HL-60 (cell line): ENCODE measurements at regions not wholly inside any gene's neighbourhood (a gene's known extent, or its start where the extent isn't known, plus 50 kb on each side); places are given as distances from the start of the nearest gene placed in this dataset.

ENCODE experiments used
- DNase-seq, 2 experiments: peaks; one replicate each; pipeline ENCODE4 v3.0.0-alpha.2; 2010 to 2020; ENCODE audit warnings: low read depth in 1 of 2, low spot score in 1 of 2
- H3K27ac ChIP-seq: fragments of 250-450 bp; sonication (Bioruptor Pico); replicated peaks from 2 replicates; pipeline ENCODE4 v1.5.1; 2020; ENCODE audit warnings: mild to moderate bottlenecking, moderate library complexity
- H3K27me3 ChIP-seq: fragments of 250-450 bp; sonication (Bioruptor Pico); 2 replicates; pipeline ENCODE4 v1.5.1; 2021; ENCODE audit warnings: mild to moderate bottlenecking, moderate library complexity; ENCODE audit not compliant: insufficient read depth, poor library complexity, severe bottlenecking
- H3K4me3 ChIP-seq: replicated peaks from 2 replicates; pipeline ENCODE4 v1.5.1; 2011; ENCODE audit warnings: mild to moderate bottlenecking, control low read depth, low read length; ENCODE audit not compliant: insufficient read depth
- CTCF ChIP-seq: IDR thresholded peaks from one replicate; pipeline ENCODE4 v1.5.1; 2011; ENCODE audit warnings: low read length, control low read depth, inconsistent platforms; ENCODE audit not compliant: insufficient read depth
- GABPA ChIP-seq: IDR thresholded peaks from 2 replicates; pipeline ENCODE4 v1.6.1; 2012; ENCODE audit warnings: low read depth
- POLR2AphosphoS5 ChIP-seq: IDR thresholded peaks from 2 replicates; pipeline ENCODE4 v1.6.1; 2012; ENCODE audit warnings: low read depth
- SPI1 ChIP-seq: IDR thresholded peaks from 2 replicates; pipeline ENCODE4 v1.6.1; 2012; ENCODE audit warnings: low read depth, mild to moderate bottlenecking, borderline replicate concordance
- TF ChIP-seq, protein P1 (sequence below): IDR thresholded peaks from 2 replicates; pipeline ENCODE4 v1.6.1; 2012; ENCODE audit warnings: low read depth; ENCODE audit not compliant: insufficient replicate concordance

DNA sequence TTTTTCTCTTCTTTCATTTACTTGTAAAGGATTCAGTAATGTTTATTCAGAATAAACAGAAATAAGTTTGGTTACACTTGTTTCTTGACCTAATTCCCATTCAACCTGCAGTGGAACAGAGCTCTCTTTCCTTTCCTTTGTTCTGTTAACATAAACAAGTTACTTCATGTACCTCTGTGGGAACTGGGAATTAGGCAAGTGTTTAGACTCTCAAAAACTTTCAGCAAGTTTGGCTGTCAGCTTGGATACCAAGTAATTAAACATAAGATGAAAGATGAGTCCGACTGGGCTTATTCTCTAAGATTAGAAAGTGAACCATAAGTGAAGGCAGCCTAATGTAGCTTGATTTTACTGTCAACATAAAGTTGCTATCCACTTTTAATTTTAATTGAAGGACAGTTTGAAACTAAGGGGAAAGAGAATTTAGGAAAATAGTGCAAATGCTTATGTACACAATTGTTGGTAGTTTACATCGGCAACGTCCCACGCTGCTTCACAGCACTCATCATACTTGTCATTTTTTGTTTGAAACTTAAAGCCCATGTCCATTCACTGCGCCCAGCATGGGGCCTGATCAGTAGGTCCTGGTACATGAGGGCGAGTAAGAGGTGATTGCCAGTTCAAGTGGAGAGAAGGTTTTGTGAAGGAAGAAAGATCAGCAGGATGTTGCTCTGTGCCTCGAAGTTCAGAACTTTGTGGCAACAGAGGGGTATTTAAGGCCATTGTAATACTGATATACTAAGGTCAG is 113.0 kb downstream of the PLEKHG1 start:
- no peak for DNase-seq
- Histone ChIP-seq H3K27ac (no peak overlapping the region), H3K27me3 (no peaks in the 10 kb centered on the region), H3K4me3 (no peak overlapping the region)
- TF ChIP-seq GABPA (no peak), CTCF (no peak), SPI1 (no peak)

DNA sequence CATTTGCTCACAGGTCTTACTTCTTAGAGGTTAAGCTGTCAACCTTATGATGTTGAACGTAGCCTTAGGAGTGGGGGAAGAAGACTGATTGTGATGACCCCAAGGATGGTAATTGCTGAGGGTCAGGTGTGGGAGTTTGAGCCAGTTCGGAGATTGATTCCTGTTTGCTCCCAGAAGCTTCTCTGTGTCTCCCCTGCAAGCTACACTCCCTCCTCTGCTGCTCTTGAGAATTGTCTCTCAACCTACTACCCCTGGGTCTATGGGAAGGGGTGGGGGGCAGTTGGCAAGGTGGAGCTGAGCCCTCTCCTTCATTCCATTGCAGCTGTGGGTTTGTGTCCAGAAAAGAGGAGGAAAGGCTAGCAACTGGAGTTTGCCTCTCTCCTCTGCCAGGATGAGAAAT is 113.8 kb downstream of the PLEKHG1 start:
- no peaks in the 10 kb centered on the region for H3K27me3 ChIP-seq
- H3K4me3 ChIP-seq: no peak overlapping the region
- no peak overlapping the region for H3K27ac ChIP-seq
- TF ChIP-seq, protein P1, sequence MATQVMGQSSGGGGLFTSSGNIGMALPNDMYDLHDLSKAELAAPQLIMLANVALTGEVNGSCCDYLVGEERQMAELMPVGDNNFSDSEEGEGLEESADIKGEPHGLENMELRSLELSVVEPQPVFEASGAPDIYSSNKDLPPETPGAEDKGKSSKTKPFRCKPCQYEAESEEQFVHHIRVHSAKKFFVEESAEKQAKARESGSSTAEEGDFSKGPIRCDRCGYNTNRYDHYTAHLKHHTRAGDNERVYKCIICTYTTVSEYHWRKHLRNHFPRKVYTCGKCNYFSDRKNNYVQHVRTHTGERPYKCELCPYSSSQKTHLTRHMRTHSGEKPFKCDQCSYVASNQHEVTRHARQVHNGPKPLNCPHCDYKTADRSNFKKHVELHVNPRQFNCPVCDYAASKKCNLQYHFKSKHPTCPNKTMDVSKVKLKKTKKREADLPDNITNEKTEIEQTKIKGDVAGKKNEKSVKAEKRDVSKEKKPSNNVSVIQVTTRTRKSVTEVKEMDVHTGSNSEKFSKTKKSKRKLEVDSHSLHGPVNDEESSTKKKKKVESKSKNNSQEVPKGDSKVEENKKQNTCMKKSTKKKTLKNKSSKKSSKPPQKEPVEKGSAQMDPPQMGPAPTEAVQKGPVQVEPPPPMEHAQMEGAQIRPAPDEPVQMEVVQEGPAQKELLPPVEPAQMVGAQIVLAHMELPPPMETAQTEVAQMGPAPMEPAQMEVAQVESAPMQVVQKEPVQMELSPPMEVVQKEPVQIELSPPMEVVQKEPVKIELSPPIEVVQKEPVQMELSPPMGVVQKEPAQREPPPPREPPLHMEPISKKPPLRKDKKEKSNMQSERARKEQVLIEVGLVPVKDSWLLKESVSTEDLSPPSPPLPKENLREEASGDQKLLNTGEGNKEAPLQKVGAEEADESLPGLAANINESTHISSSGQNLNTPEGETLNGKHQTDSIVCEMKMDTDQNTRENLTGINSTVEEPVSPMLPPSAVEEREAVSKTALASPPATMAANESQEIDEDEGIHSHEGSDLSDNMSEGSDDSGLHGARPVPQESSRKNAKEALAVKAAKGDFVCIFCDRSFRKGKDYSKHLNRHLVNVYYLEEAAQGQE: no peak
- TF ChIP-seq SPI1 (no peak), POLR2AphosphoS5 (no peak), GABPA (no peak), CTCF (no peak)
- no peak for DNase-seq

- no peak for DNase-seq
- no peak overlapping the region for H3K4me3 ChIP-seq
- no peak overlapping the region for H3K27ac ChIP-seq
- H3K27me3 ChIP-seq: no peaks in the 10 kb centered on the region
- no peak for TF ChIP-seq CTCF
- no peak for TF ChIP-seq POLR2AphosphoS5
- TF ChIP-seq, protein P1: no peak
- no peak for TF ChIP-seq SPI1
- TF ChIP-seq GABPA: no peak
Measured at GRCh38 chr6:150713931-150714330, 114.2 kb downstream of the PLEKHG1 start.

DNA sequence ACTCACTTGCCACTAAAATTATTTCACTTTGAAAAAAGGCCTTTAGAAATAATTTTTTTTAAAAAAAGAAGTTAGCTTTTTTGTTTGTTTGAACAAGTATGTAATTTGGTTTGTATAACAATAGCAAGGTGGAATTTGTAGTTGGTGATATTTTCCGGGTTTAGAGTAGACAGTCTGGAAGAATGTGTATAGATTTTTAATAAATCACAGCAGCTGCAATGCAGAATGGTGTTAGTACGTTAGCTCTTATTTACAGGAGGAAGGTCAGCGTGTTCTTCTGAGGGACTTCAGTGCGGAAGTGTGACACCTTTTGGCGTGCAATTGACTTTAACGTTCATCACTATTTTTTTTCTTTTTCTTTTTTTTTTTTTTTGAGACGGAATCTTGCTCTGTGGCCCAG is 115.4 kb downstream of the PLEKHG1 start:
- TF ChIP-seq SPI1 (no peak), GABPA (no peak), POLR2AphosphoS5 (no peak), CTCF (no peak)
- TF ChIP-seq, protein P1: no peak
- DNase-seq: no peak
- H3K27me3 ChIP-seq: peaks cover 2% of the 10 kb centered on the region
- H3K27ac ChIP-seq: no peak overlapping the region
- no peak overlapping the region for H3K4me3 ChIP-seq
